Neural cell (in vitro differentiated cells): ENCODE measurements at regions not wholly inside any gene's neighbourhood (a gene's known extent, or its start where the extent isn't known, plus 50 kb on each side); places are given as distances from the start of the nearest gene placed in this dataset.

Experiments
- H2AFZ ChIP-seq: fragments of 200-600, 300-800 bp; sonication (generic), shearing (Covaris generic); 2 replicates; pipeline ENCODE4 v1.6.0; 2014; ENCODE audit warnings: low read depth, mild to moderate bottlenecking, antibody characterized with exemption, low read length, moderate library complexity
- H3F3A ChIP-seq: fragments of 200-600 bp; shearing (Covaris generic); 2 replicates; pipeline ENCODE4 v1.6.1; 2016; ENCODE audit warnings: mild to moderate bottlenecking, moderate library complexity, mixed read lengths, antibody characterized with exemption, low read length; ENCODE audit not compliant: insufficient read depth, poor library complexity, severe bottlenecking
- H3K27ac ChIP-seq: fragments of 200-600, 300-800 bp; sonication (generic), shearing (Covaris generic); 2 replicates; pipeline ENCODE4 v1.5.1; 2014; ENCODE audit warnings: mild to moderate bottlenecking, low read length, moderate library complexity
- H3K27me3 ChIP-seq: fragments of 300-800, 200-600 bp; sonication (generic), shearing (Covaris generic); 2 replicates; pipeline ENCODE4 v1.6.0; 2014; ENCODE audit warnings: mild to moderate bottlenecking, low read depth, low read length, moderate library complexity; ENCODE audit not compliant: insufficient read depth
- H3K36me3 ChIP-seq: fragments of 300-800, 200-600 bp; sonication (generic), shearing (Covaris generic); 2 replicates; pipeline ENCODE4 v1.5.1; 2014; ENCODE audit warnings: mild to moderate bottlenecking, antibody characterized with exemption, low read length, moderate library complexity; ENCODE audit not compliant: insufficient read depth
- H3K4me2 ChIP-seq: fragments of 300-800, 200-600 bp; sonication (generic), shearing (Covaris generic); 2 replicates; pipeline ENCODE4 v1.6.0; 2014; ENCODE audit warnings: mild to moderate bottlenecking, low read length
- H3K4me3 ChIP-seq: fragments of 300-800, 200-600 bp; sonication (generic), shearing (Covaris generic); 2 replicates; pipeline ENCODE4 v1.5.1; 2014; ENCODE audit warnings: mild to moderate bottlenecking, low read length, moderate library complexity
- H3K79me2 ChIP-seq: fragments of 200-600 bp; shearing (Covaris generic); replicated peaks from 2 replicates; pipeline ENCODE4 v1.6.0; 2014; ENCODE audit warnings: mild to moderate bottlenecking, low read length, moderate library complexity; ENCODE audit not compliant: insufficient read depth
- H3K9ac ChIP-seq: fragments of 300-800, 200-600 bp; sonication (generic), shearing (Covaris generic); 2 replicates; pipeline ENCODE4 v1.6.1; 2016; ENCODE audit warnings: mild to moderate bottlenecking, low read length, mixed read lengths
- H3K9me2 ChIP-seq: fragments of 200-600 bp; shearing (Covaris generic); 2 replicates; pipeline ENCODE4 v1.6.1; 2016; ENCODE audit warnings: mild to moderate bottlenecking, low read length, mixed read lengths; ENCODE audit not compliant: insufficient read depth
- H3K9me3 ChIP-seq: fragments of 200-600, 300-800 bp; sonication (generic), shearing (Covaris generic); 2 replicates; pipeline ENCODE4 v1.6.1; 2016; ENCODE audit warnings: mild to moderate bottlenecking, mixed run types, low read length, moderate library complexity, mixed read lengths
- H4K20me1 ChIP-seq: fragments of 200-600 bp; shearing (Covaris generic); 2 replicates; pipeline ENCODE4 v1.6.1; 2016; ENCODE audit warnings: mild to moderate bottlenecking, mixed run types; ENCODE audit not compliant: insufficient read depth
- EP300 ChIP-seq: fragments of 450-650 bp; conservative IDR thresholded peaks from 2 replicates; pipeline ENCODE4 v1.6.1; 2014; ENCODE audit warnings: antibody characterized with exemption, mild to moderate bottlenecking, moderate library complexity; ENCODE audit not compliant: poor library complexity, severe bottlenecking
- EZH2 ChIP-seq: fragments of 200-600, 300-800 bp; shearing (Covaris generic), sonication (generic); IDR thresholded peaks from 2 replicates; pipeline ENCODE4 v1.6.1; 2014; ENCODE audit warnings: antibody characterized with exemption, low read length, borderline replicate concordance, mild to moderate bottlenecking; ENCODE audit not compliant: insufficient read depth, poor library complexity, severe bottlenecking
- MXI1 ChIP-seq: fragments of 450-650 bp; conservative IDR thresholded peaks from 2 replicates; pipeline ENCODE4 v1.6.1; 2014; ENCODE audit warnings: antibody characterized with exemption, mild to moderate bottlenecking; ENCODE audit not compliant: poor library complexity, severe bottlenecking
- POLR2AphosphoS5 ChIP-seq: IDR thresholded peaks from 2 replicates; pipeline ENCODE4 v1.6.1; 2012
- RAD21 ChIP-seq: fragments of 450-650 bp; conservative IDR thresholded peaks from 2 replicates; pipeline ENCODE4 v1.6.1; 2014; ENCODE audit warnings: antibody characterized with exemption, mild to moderate bottlenecking, moderate library complexity
- SMC3 ChIP-seq: fragments of 450-650 bp; conservative IDR thresholded peaks from 2 replicates; pipeline ENCODE4 v1.6.1; 2014; ENCODE audit warnings: antibody characterized with exemption, mild to moderate bottlenecking, moderate library complexity; ENCODE audit not compliant: poor library complexity
- TAF1 ChIP-seq: IDR thresholded peaks from 2 replicates; pipeline ENCODE4 v1.6.1; 2012; ENCODE audit warnings: low read depth
- TF ChIP-seq, protein P1 (sequence below): fragments of 450-650 bp; IDR thresholded peaks from 2 replicates; pipeline ENCODE4 v1.5.1; 2014; ENCODE audit warnings: antibody characterized with exemption, mild to moderate bottlenecking, moderate library complexity; ENCODE audit not compliant: poor library complexity, severe bottlenecking
- TF ChIP-seq, protein P2 (sequence below): IDR thresholded peaks from 2 replicates; pipeline ENCODE4 v1.6.1; 2012; ENCODE audit warnings: borderline replicate concordance

DNA sequence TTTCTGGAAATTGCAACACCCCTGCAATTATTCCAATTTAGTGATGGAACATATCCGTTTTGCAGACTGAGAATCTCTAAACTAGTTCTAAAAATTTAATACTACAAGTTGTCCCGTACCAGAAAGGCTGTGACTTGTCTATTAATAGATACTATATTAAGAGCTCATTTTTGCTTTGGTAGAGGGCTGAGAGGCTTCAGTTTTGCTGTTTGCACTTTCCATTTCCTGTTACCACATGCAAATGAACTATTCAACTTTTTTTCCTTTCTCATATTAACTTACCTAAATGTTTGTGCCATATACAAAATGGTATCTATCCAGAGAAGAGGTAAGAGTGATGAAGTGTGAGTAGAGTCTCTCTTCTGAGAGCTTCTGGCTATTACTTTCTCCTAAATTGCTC lies 101.5 kb upstream of the CRBN start:
- Histone ChIP-seq H3F3A (no peaks in the 10 kb centered on the region), H3K27me3 (no peaks in the 10 kb centered on the region), H2AFZ (no peak overlapping the region), H3K79me2 (no peaks in the 10 kb centered on the region), H3K9me3 (no peaks in the 10 kb centered on the region), H3K4me3 (no peak overlapping the region), H3K9ac (no peak overlapping the region), H4K20me1 (no peaks in the 10 kb centered on the region), H3K9me2 (no peaks in the 10 kb centered on the region), H3K4me2 (no peak overlapping the region), H3K27ac (no peak overlapping the region), H3K36me3 (no peaks in the 10 kb centered on the region)
- TF ChIP-seq, protein P1, sequence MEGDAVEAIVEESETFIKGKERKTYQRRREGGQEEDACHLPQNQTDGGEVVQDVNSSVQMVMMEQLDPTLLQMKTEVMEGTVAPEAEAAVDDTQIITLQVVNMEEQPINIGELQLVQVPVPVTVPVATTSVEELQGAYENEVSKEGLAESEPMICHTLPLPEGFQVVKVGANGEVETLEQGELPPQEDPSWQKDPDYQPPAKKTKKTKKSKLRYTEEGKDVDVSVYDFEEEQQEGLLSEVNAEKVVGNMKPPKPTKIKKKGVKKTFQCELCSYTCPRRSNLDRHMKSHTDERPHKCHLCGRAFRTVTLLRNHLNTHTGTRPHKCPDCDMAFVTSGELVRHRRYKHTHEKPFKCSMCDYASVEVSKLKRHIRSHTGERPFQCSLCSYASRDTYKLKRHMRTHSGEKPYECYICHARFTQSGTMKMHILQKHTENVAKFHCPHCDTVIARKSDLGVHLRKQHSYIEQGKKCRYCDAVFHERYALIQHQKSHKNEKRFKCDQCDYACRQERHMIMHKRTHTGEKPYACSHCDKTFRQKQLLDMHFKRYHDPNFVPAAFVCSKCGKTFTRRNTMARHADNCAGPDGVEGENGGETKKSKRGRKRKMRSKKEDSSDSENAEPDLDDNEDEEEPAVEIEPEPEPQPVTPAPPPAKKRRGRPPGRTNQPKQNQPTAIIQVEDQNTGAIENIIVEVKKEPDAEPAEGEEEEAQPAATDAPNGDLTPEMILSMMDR = no peak
- TF ChIP-seq MXI1 (no peak), RAD21 (no peak), EP300 (no peak), EZH2 (no peak), POLR2AphosphoS5 (no peak), TAF1 (no peak), SMC3 (no peak)
- TF ChIP-seq, protein P2, sequence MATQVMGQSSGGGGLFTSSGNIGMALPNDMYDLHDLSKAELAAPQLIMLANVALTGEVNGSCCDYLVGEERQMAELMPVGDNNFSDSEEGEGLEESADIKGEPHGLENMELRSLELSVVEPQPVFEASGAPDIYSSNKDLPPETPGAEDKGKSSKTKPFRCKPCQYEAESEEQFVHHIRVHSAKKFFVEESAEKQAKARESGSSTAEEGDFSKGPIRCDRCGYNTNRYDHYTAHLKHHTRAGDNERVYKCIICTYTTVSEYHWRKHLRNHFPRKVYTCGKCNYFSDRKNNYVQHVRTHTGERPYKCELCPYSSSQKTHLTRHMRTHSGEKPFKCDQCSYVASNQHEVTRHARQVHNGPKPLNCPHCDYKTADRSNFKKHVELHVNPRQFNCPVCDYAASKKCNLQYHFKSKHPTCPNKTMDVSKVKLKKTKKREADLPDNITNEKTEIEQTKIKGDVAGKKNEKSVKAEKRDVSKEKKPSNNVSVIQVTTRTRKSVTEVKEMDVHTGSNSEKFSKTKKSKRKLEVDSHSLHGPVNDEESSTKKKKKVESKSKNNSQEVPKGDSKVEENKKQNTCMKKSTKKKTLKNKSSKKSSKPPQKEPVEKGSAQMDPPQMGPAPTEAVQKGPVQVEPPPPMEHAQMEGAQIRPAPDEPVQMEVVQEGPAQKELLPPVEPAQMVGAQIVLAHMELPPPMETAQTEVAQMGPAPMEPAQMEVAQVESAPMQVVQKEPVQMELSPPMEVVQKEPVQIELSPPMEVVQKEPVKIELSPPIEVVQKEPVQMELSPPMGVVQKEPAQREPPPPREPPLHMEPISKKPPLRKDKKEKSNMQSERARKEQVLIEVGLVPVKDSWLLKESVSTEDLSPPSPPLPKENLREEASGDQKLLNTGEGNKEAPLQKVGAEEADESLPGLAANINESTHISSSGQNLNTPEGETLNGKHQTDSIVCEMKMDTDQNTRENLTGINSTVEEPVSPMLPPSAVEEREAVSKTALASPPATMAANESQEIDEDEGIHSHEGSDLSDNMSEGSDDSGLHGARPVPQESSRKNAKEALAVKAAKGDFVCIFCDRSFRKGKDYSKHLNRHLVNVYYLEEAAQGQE = no peak

DNA sequence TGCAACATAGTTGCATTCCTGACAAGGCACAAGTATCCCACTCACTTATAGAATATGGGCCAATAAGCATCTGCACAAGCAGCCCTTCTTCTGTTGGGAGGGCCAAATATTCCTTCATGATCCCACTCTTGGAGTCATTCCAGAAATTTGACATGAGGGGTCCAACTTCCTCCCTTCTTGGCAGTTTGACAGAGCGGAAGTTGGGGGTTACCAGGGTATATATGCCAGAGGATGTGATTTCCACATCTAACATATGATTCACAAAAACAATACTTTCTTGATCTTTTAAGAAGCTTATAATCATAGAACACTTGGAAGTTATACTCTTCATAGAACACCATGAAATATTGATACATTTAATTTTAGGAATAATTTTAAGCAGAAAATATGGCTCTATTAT lies 100.9 kb upstream of the CRBN start:
- Histone ChIP-seq H3F3A (no peaks in the 10 kb centered on the region), H3K36me3 (no peaks in the 10 kb centered on the region), H3K27ac (no peak overlapping the region), H3K9me2 (no peaks in the 10 kb centered on the region), H3K79me2 (no peaks in the 10 kb centered on the region), H3K9ac (no peak overlapping the region), H4K20me1 (no peaks in the 10 kb centered on the region), H3K27me3 (no peaks in the 10 kb centered on the region), H3K4me3 (no peak overlapping the region), H3K9me3 (no peaks in the 10 kb centered on the region), H3K4me2 (no peak overlapping the region), H2AFZ (no peak overlapping the region)
- TF ChIP-seq EZH2 (no peak), TAF1 (no peak)

DNA sequence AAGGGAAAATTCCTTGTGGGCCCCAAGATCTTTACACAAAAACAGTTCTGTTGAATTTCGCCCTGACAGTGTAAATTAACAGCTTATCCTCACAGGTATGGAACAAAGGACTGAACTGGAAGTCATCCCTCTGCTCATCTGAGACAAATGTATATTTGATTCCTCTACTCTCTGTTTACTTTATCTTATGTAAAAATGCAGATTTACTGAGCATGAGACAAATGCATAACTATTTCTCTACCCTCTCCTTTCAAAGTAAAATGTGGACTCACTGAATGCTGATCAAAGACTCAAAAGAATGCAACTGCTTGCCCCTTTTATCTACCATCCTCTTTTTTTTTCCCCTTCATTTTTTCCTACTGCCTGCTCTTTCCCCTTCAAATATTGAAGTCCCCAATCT lies 98.6 kb upstream of the CRBN start:
- no peaks in the 10 kb centered on the region for H3K79me2 ChIP-seq
- H3F3A ChIP-seq = no peaks in the 10 kb centered on the region
- H3K27me3 ChIP-seq = no peaks in the 10 kb centered on the region
- H3K9ac ChIP-seq = no peak overlapping the region
- no peak overlapping the region for H3K27ac ChIP-seq
- H3K36me3 ChIP-seq = no peaks in the 10 kb centered on the region
- TF ChIP-seq POLR2AphosphoS5 = no peak
- TF ChIP-seq EP300 = no peak
- no peak for TF ChIP-seq EZH2
- TF ChIP-seq MXI1 = no peak
- no peak for TF ChIP-seq TAF1
- TF ChIP-seq, protein P1 = no peak
- no peak for TF ChIP-seq RAD21
- no peaks in the 10 kb centered on the region for H3K9me3 ChIP-seq
- no peaks in the 10 kb centered on the region for H4K20me1 ChIP-seq
- H3K9me2 ChIP-seq = no peaks in the 10 kb centered on the region
- no peak overlapping the region for H3K4me2 ChIP-seq
- no peak overlapping the region for H3K4me3 ChIP-seq
- no peak overlapping the region for H2AFZ ChIP-seq
